T-helper 17 cell (primary cell): ENCODE measurements at regions not wholly inside any gene's neighbourhood (a gene's known extent, or its start where the extent isn't known, plus 50 kb on each side); places are given as distances from the start of the nearest gene placed in this dataset.

ENCODE experiments used
- ATAC-seq: fragments of 150-1000 bp; cut with Tn5 transposase; 2 replicates; pipeline ENCODE4 v1.10.0; 2021; ENCODE audit warnings: mild to moderate bottlenecking, moderate library complexity
- DNase-seq, 3 donors: peaks; one replicate each; pipeline versions ENCODE4 v3.0.0 to v3.0.0-alpha.2; 2020 to 2021
- H3K9me3 ChIP-seq: one replicate; pipeline ENCODE4 v1.7.0; 2013; ENCODE audit warnings: low read length, mild to moderate bottlenecking; ENCODE audit not compliant: control insufficient read depth, poor library complexity, severe bottlenecking
- H3K27ac Mint-ChIP-seq: one replicate; pipeline ENCODE4 v1.8.0; 2022; ENCODE audit warnings: mild to moderate bottlenecking, moderate library complexity, mixed read lengths
- H3K27me3 Mint-ChIP-seq: one replicate; pipeline ENCODE4 v1.8.0; 2022; ENCODE audit warnings: mixed read lengths
- H3K36me3 Mint-ChIP-seq: one replicate; pipeline ENCODE4 v1.8.0; 2022; ENCODE audit warnings: low read depth, mixed read lengths
- H3K4me1 Mint-ChIP-seq: one replicate; pipeline ENCODE4 v1.8.0; 2022; ENCODE audit warnings: mild to moderate bottlenecking, mixed read lengths
- H3K4me3 Mint-ChIP-seq: one replicate; pipeline ENCODE4 v1.8.0; 2022; ENCODE audit warnings: mild to moderate bottlenecking, moderate library complexity, mixed read lengths

DNA sequence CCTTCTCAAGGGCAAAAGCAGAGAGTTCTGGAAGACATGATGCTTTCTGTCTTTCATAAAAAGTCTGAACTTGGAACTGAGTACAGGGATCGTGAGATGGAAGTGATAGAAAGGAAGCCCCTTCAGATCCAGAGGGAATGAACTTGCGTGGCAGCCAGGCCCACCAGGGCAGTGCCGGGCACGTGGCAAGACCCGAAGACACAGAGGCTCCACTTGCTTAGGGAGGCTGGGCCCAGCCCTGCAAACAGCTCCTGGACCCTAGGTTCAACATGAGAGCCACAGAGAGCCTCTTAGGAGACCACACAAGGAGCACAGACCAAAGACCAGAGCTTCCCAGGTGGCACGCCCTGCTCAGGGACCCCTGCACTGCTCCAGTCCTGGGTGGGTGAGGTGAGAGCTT lies 155.4 kb upstream of the SMIM21 start:
- Mint-ChIP-seq H3K4me1 (no peaks in the 10 kb centered on the region), H3K27ac (no peak overlapping the region), H3K4me3 (no peak overlapping the region), H3K27me3 (peaks cover 23% of the 10 kb centered on the region), H3K36me3 (no peaks in the 10 kb centered on the region)
- DNase-seq (no peak), ATAC-seq (no peak)
- no peaks in the 10 kb centered on the region for H3K9me3 ChIP-seq

DNA sequence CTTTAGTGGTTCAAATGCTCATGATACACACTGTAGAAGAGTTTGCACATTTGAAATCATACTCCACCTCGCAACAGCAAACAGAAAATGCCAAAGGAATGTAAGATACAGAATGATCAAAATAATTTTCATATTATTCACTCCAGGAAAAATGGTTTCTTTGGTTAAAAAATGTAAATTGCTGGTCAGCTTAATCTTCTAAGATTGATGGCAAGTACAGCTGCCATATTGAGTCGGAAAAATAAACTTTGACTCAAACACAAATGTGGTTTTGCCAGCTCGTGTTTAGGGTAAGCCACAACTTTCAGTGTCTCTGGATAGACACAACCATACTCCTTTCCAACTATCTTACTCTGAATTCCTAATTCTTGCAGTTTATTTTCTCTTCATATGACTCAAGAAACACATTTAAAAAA lies 154.9 kb upstream of the SMIM21 start:
- no peaks in the 10 kb centered on the region for H3K36me3 Mint-ChIP-seq
- peaks cover 27% of the 10 kb centered on the region for H3K27me3 Mint-ChIP-seq

DNA sequence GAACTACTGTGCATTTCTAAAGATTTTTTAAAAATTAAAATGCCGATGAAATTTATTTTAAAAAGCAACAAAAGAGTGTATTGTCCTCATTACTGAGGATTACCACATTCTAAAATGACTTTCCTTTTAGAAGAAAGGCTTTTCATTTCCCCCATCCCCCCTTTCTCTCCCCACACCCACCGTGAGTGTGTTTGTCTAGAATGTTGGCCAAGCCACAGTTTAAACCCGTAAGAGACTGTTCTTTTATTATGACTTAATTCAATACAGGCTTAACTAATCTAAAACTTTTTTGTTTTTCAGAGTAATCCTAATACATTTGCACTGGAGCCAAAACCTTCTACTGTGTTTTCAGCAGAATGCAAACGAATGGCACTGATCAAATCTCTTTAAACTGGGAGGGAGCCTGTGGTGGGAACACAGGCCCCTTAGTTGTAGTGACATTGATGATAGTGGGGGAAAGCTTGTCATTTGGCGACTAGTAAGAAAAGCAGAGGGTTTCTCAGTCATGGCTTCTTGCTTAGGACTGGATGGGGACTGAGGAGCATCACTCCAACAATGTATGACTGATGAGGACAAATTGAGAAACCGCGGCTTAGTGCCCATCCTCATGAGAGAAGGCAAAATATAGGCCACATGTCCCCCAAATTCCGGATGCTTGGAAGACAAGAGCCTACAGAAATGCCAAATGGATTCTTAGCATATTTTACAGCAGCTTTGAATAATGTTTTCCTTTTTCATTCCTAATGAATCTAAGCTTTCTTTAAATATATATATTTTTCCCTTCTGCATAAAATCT lies 154.0 kb upstream of the SMIM21 start:
- H3K27ac Mint-ChIP-seq = no peak overlapping the region
- no peaks in the 10 kb centered on the region for H3K9me3 ChIP-seq
- peaks cover 27% of the 10 kb centered on the region for H3K27me3 Mint-ChIP-seq
- DNase-seq (no peak), ATAC-seq (no peak)
- no peaks in the 10 kb centered on the region for H3K36me3 Mint-ChIP-seq
- no peaks in the 10 kb centered on the region for H3K4me1 Mint-ChIP-seq
- no peak overlapping the region for H3K4me3 Mint-ChIP-seq

More for the DNA sequence above, 154.9 kb upstream of the SMIM21 start:
- H3K4me3 Mint-ChIP-seq = no peak overlapping the region
- no peaks in the 10 kb centered on the region for H3K9me3 ChIP-seq
- no peaks in the 10 kb centered on the region for H3K4me1 Mint-ChIP-seq
- no peak overlapping the region for H3K27ac Mint-ChIP-seq
- ATAC-seq = no peak
- DNase-seq = no peak

DNA sequence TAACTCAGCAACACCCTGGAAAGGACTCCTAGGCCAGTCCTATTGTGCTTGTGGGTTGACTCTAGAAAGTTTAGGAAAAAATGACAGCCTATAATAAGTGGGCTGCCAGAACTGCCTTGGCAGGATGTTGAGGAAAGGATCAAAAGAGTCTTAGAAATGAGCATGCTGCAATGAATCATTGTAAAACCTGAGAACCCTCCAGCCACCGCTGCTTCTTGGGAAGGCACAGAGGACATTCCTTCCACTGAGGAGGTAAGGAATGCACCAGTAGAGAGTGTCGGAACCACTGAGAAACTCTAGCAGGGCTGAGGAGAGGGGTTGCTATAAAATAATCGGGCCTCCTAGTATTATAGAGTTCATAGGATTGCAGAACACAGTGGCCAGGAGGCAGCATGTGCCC lies 146.7 kb upstream of the SMIM21 start:
- no peak for ATAC-seq
- H3K27me3 Mint-ChIP-seq = peaks cover 13% of the 10 kb centered on the region
- H3K4me3 Mint-ChIP-seq = no peak overlapping the region
- no peak for DNase-seq
- H3K9me3 ChIP-seq = no peaks in the 10 kb centered on the region
- H3K4me1 Mint-ChIP-seq = no peaks in the 10 kb centered on the region
- no peaks in the 10 kb centered on the region for H3K36me3 Mint-ChIP-seq
- no peak overlapping the region for H3K27ac Mint-ChIP-seq

DNA sequence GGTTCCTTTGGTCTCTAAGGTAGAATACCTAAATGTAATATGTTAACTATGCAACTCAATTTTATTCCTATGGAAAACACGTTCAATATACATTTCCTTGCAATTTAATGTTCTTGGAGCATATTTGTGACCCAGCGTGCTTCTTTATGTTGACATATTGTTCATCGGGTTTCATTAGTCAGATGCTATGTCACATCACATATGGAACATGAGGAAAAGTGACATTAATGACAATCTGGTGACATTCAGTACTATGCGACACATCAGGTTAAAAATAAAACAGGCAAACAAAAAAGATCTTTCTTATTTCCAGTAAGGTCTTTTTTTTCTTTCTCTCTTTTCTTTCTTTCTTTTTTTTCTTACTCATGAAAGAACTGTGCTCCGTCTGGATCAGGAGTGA lies 135.6 kb upstream of the SMIM21 start:
- Mint-ChIP-seq H3K27ac (no peak overlapping the region), H3K4me3 (no peak overlapping the region), H3K27me3 (peaks cover 13% of the 10 kb centered on the region), H3K4me1 (no peaks in the 10 kb centered on the region), H3K36me3 (no peaks in the 10 kb centered on the region)
- DNase-seq = no peak
- ATAC-seq = no peak
- no peaks in the 10 kb centered on the region for H3K9me3 ChIP-seq

DNA sequence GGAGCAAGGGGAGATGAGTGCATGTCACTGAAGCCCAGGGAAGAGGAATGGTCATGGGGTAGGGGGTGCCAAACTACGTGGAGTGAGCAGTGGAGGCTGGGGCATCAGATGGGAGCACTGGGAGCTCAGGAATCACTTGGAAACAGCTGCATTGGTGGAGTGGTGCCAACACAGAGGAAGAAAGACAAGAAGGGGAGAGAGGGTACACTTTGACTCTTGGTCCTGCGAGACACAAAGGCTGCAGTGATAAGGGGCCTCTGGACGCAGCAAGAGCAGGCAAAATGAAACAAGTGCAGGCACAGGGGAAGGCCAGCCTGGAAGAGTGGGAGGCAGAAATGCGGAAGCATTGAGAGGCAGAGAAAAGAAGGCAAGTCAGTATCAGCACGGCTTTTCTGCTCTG lies 134.7 kb upstream of the SMIM21 start:
- H3K27ac Mint-ChIP-seq = no peak overlapping the region
- H3K36me3 Mint-ChIP-seq = no peaks in the 10 kb centered on the region

DNA sequence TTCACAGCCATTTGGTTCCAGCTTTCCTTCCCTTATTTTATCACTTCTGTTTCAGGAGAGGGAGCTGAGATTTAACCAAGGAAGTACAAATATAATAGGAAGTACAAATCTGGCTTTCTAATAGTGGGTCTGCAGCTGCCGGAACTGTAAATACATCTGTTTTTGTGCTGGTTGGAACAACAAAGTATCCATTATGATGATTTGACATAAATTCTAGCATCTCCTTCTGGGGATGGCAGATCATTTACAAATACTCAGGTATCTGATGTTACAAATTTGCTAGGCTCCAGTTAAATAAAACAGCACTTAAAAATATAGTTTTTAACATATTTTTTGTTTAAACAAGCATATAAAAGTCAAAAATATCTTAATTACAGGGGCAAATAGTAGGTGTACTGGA lies 131.3 kb upstream of the SMIM21 start:
- no peaks in the 10 kb centered on the region for H3K9me3 ChIP-seq
- H3K4me1 Mint-ChIP-seq = no peaks in the 10 kb centered on the region
- no peaks in the 10 kb centered on the region for H3K36me3 Mint-ChIP-seq
- no peak for DNase-seq
- H3K27ac Mint-ChIP-seq = no peak overlapping the region
- ATAC-seq = no peak
- peaks cover 23% of the 10 kb centered on the region for H3K27me3 Mint-ChIP-seq
- H3K4me3 Mint-ChIP-seq = no peak overlapping the region

More for the DNA sequence above, 134.7 kb upstream of the SMIM21 start:
- no peaks in the 10 kb centered on the region for H3K9me3 ChIP-seq
- no peak for DNase-seq
- no peak for ATAC-seq
- Mint-ChIP-seq H3K27me3 (peaks cover 17% of the 10 kb centered on the region), H3K4me1 (no peaks in the 10 kb centered on the region), H3K4me3 (no peak overlapping the region)

DNA sequence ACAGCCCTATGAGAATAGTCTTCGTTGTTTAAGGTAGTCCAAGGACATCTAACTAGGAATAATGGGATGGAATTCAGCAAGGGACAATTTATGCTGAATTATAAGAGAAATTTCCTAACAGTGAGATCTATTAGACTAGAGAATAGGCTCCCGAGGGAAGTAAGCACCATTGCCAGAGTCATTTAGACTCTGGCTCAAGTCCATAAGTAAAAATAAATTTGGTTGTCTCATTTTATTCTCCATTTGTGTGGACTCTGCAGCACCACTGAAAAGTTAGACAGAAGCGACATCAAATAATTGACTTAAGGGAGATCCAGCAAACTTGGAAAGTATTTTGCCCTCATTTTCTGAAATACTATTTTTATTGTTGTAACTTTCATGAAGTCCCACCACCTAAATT lies 129.3 kb upstream of the SMIM21 start:
- no peaks in the 10 kb centered on the region for H3K9me3 ChIP-seq
- Mint-ChIP-seq H3K27me3 (peaks cover 36% of the 10 kb centered on the region), H3K4me1 (no peaks in the 10 kb centered on the region), H3K36me3 (no peaks in the 10 kb centered on the region), H3K4me3 (no peak overlapping the region), H3K27ac (no peak overlapping the region)
- DNase-seq (no peak), ATAC-seq (no peak)

DNA sequence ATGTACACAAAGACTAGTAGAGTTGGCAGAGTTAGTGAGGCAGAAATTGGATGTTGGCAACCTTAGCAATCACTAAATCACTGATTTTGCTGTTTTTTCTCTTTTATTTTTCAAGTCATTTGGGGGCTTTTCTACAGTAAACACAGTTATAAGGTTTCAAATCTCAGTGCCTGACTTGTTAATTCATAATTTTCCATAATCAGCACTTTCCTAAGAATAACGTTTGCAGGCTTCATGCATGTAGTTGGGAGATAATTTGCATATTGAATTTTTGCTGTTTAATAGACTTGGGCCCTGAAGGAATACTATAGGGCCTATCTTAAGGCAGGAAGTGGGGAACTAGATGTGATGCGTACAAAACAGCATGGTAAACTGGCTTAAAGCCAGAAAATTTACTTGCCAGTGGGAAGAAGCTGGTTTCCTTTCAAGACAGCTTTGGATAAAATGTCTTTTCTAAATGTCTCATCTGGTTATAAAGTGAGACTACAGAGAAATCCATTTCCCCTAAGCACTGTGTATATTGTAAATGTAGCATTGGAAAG lies 127.2 kb upstream of the SMIM21 start:
- no peak overlapping the region for H3K4me3 Mint-ChIP-seq
- no peaks in the 10 kb centered on the region for H3K4me1 Mint-ChIP-seq
- H3K9me3 ChIP-seq = no peaks in the 10 kb centered on the region
- no peak overlapping the region for H3K27ac Mint-ChIP-seq
- no peak for DNase-seq
- no peak for ATAC-seq
- H3K27me3 Mint-ChIP-seq = peaks cover 49% of the 10 kb centered on the region
- no peaks in the 10 kb centered on the region for H3K36me3 Mint-ChIP-seq

DNA sequence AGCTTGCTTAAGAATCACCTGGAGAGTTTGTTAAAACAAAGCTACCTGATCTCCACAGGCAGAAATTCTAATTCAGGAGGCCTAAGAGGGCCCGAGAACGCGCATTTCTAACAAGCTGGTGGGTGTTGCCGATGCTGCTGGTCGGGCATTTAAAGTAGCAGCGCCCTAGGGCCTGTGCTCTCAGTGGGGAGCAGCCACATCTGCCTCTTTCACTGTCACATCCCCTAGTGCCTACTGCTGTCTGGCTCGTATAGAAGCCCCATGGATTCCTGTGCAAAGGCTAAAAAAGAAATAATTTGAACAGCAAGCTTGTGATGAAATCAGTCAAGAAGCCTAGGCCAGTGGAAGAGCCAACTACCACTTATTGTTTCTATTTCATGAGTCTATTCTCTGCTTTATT lies 126.7 kb upstream of the SMIM21 start:
- peaks cover 53% of the 10 kb centered on the region for H3K27me3 Mint-ChIP-seq
- H3K4me3 Mint-ChIP-seq = no peak overlapping the region

DNA sequence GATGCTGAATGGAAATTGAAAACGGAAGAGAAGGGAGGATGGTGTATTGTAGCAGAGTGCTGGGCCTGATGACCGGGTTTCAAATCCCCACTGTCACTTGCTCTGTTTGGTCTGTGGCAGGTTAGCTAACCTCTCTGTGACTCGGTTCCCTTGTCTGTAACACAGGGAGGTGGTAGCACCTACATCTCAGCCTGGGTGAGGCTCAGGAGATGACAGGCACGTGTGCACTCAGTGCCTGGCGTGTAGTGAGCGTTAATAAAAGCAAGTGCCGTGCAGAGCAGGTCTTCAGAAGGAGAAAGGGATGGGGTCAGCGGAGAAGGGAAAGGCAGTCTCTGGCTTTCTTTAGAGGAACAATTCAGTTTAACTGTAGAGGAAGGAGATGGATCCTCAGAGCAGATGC lies 125.5 kb upstream of the SMIM21 start:
- H3K27me3 Mint-ChIP-seq = peaks cover 61% of the 10 kb centered on the region
- no peak for DNase-seq
- H3K9me3 ChIP-seq = no peaks in the 10 kb centered on the region
- H3K36me3 Mint-ChIP-seq = no peaks in the 10 kb centered on the region
- H3K4me1 Mint-ChIP-seq = peaks cover 3% of the 10 kb centered on the region
- ATAC-seq = no peak
- H3K4me3 Mint-ChIP-seq = no peak overlapping the region
- H3K27ac Mint-ChIP-seq = no peak overlapping the region

More for the DNA sequence above, 126.7 kb upstream of the SMIM21 start:
- H3K4me1 Mint-ChIP-seq = no peaks in the 10 kb centered on the region
- no peaks in the 10 kb centered on the region for H3K9me3 ChIP-seq
- H3K27ac Mint-ChIP-seq = no peak overlapping the region
- H3K36me3 Mint-ChIP-seq = no peaks in the 10 kb centered on the region
- no peak for DNase-seq
- ATAC-seq = no peak

DNA sequence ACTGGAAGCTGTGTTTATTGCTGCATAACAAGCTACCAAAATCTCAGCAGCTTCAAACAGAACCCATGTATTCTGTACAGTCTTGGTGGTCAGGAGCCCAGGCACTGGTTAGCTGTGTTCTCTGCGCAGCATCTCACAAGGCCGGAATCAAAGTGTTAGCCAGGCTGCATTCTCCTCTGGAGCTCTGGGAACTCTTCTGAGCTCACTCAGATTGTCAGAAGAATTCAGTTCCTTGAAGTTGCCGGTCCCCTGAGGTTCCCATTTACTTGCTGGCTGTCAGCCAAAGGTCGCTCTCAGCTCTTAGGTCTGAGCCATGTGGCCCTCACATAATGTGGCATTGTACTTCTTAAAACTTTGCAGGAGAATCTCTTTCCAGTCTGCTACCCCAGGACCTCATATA lies 123.6 kb upstream of the SMIM21 start:
- DNase-seq (no peak), ATAC-seq (no peak)
- Mint-ChIP-seq H3K36me3 (no peaks in the 10 kb centered on the region), H3K27ac (no peak overlapping the region), H3K4me1 (peaks cover 3% of the 10 kb centered on the region), H3K27me3 (peaks cover 57% of the 10 kb centered on the region), H3K4me3 (no peak overlapping the region)
- no peaks in the 10 kb centered on the region for H3K9me3 ChIP-seq

DNA sequence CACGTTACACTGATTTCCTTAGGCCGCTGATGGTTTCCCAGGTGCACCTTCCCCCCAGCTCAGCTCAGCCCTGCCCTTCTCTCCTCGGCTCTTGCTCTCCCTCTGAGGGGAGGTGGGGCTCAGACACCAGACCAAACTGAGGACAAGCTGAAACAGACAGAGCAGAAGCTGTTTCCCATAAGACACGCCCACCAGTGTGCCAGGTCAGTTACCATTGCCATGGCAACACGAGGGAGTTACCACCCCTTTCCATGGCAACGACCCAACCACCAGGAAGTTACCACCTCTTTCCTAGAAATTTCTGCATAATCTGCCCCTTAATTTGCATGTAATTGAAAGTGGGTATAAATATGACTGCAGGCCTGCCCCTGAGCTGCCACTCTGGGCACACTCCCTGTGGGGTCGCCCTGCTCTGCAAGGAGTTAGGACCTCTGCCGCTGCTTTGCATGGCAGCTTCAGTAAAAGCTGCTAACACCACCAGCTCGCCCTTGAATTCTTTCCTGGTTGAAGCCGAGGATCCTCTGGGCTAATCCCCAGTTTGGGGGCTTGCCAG lies 120.9 kb upstream of the SMIM21 start:
- no peak overlapping the region for H3K27ac Mint-ChIP-seq
- peaks cover 3% of the 10 kb centered on the region for H3K4me1 Mint-ChIP-seq
- no peak for ATAC-seq
- H3K36me3 Mint-ChIP-seq = no peaks in the 10 kb centered on the region
- H3K9me3 ChIP-seq = no peaks in the 10 kb centered on the region
- H3K4me3 Mint-ChIP-seq = no peak overlapping the region
- peaks cover 56% of the 10 kb centered on the region for H3K27me3 Mint-ChIP-seq
- no peak for DNase-seq

DNA sequence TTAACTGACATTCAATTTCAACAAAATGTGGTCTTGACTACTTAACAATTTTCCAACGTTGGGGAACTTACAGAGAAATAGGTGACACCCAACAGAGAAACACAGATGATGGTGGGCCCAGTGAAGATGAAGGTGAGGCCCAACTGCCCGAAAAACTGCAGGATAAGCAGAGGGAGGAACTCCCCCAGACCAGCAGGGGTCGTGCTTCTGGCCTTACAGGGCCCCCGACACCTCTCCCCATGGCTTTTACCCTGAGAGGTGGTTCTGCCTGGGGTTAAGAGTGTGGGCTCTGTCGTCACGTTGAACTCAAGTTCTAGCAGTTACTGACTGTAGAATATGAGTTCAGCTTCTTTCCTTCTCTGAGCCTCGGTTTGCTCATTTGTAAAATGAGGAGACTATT lies 119.5 kb upstream of the SMIM21 start:
- no peak overlapping the region for H3K4me3 Mint-ChIP-seq
- DNase-seq (no peak), ATAC-seq (no peak)
- H3K36me3 Mint-ChIP-seq = no peaks in the 10 kb centered on the region
- H3K9me3 ChIP-seq = no peaks in the 10 kb centered on the region
- no peak overlapping the region for H3K27ac Mint-ChIP-seq
- peaks cover 3% of the 10 kb centered on the region for H3K4me1 Mint-ChIP-seq
- peaks cover 49% of the 10 kb centered on the region for H3K27me3 Mint-ChIP-seq
